HEK293 (cell line): ENCODE measurements at regions not wholly inside any gene's neighbourhood (a gene's known extent, or its start where the extent isn't known, plus 50 kb on each side); places are given as distances from the start of the nearest gene placed in this dataset.
"Not testable (repeated sequence)": the region's sequence is repeated elsewhere in the genome, so short reads cannot be mapped to it uniquely, and the experiment has no call there.

Experiments used
- CTCF ChIA-PET: fragments of 350-600 bp; formaldehyde crosslinking; extraction: SDS; loops from one replicate; lab custom pipeline; 2021; ENCODE audit warnings: antibody characterized with exemption; lab: Yijun Ruan, JAX
- POLR2A ChIA-PET: fragments of 300-600 bp; formaldehyde crosslinking; extraction: SDS; loops from one replicate; lab custom pipeline; 2020; ENCODE audit warnings: antibody characterized with exemption, inconsistent platforms; lab: Yijun Ruan, JAX
- H3K27ac ChIP-seq: fragments of 200-500 bp; sonication (Bioruptor generic); 2 replicates; pipeline ENCODE4 v1.5.1; 2014; ENCODE audit warnings: low read depth, low read length, control low read depth, inconsistent platforms; ENCODE audit errors: extremely low read depth
- H3K36me3 ChIP-seq, 2 experiments: fragments of 200-500 bp in 1 of 2; sonication (Bioruptor generic) in 1 of 2; 1 replicate in 1 of 2; 2 replicates in 1 of 2; pipeline ENCODE4 v1.5.1; 2014 to 2017; ENCODE audit warnings: inconsistent platforms in 2 of 2, low read length in 2 of 2; ENCODE audit not compliant: control insufficient read depth in 2 of 2, insufficient read depth in 1 of 2
- H3K4me1 ChIP-seq: fragments of 200-500 bp; sonication (Bioruptor generic); 2 replicates; pipeline ENCODE4 v1.5.1; 2014; ENCODE audit warnings: mild to moderate bottlenecking, low read length, inconsistent platforms; ENCODE audit not compliant: control insufficient read depth, insufficient read depth
- H3K4me3 ChIP-seq: 2 replicates; pipeline ENCODE4 v1.5.1; 2011; ENCODE audit warnings: low read depth, mild to moderate bottlenecking, control low read depth, low read length, moderate library complexity
- H3K9me3 ChIP-seq: fragments of 200-500 bp; sonication (Bioruptor generic); 2 replicates; pipeline ENCODE4 v1.5.1; 2014; ENCODE audit warnings: low read depth, low read length, inconsistent platforms; ENCODE audit not compliant: control insufficient read depth, insufficient read depth
- GLIS2 ChIP-seq: fragments of 450-650 bp; formaldehyde crosslinking; IDR thresholded peaks from 2 replicates; pipeline ENCODE4 v1.5.1; 2016; ENCODE audit warnings: missing biosample characterization, missing genetic modification characterization
- HOXD13 ChIP-seq: sonication (generic); formaldehyde crosslinking; IDR thresholded peaks from 2 replicates; pipeline ENCODE4 v1.8.0; 2022; ENCODE audit warnings: missing genetic modification reagents, borderline replicate concordance
- PRDM1 ChIP-seq: fragments of 450-650 bp; formaldehyde crosslinking; IDR thresholded peaks from 2 replicates; pipeline ENCODE4; 2016; ENCODE audit warnings: missing biosample characterization, missing genetic modification characterization
- ZNF114 ChIP-seq: fragments of 450-650 bp; formaldehyde crosslinking; IDR thresholded peaks from 2 replicates; pipeline ENCODE4 v1.5.0; 2017; ENCODE audit warnings: missing biosample characterization, missing genetic modification characterization
- ZNF18 ChIP-seq: fragments of 450-650 bp; formaldehyde crosslinking; IDR thresholded peaks from 2 replicates; pipeline ENCODE4 v1.5.1; 2016; ENCODE audit warnings: missing biosample characterization, missing genetic modification characterization
- ZNF2 ChIP-seq: fragments of 450-650 bp; formaldehyde crosslinking; IDR thresholded peaks from 2 replicates; pipeline ENCODE4 v1.5.1; 2016; ENCODE audit warnings: missing biosample characterization, missing genetic modification characterization
- ZNF239 ChIP-seq: fragments of 450-650 bp; formaldehyde crosslinking; IDR thresholded peaks from 2 replicates; pipeline ENCODE4 v1.5.1; 2016; ENCODE audit warnings: missing biosample characterization, missing genetic modification characterization
- ZNF274 ChIP-seq, 2 experiments: fragments of 200-500 bp in 1 of 2; fragments of 450-650 bp in 1 of 2; sonication (Bioruptor generic) in 1 of 2; formaldehyde crosslinking in 1 of 2; IDR thresholded peaks; 2 replicates each; pipeline versions ENCODE4 v1.5.1 to v1.6.1; 2014 to 2016; ENCODE audit warnings: borderline replicate concordance in 1 of 2, inconsistent platforms in 1 of 2, low read length in 1 of 2, missing biosample characterization in 1 of 2, missing genetic modification characterization in 1 of 2
- ZNF624 ChIP-seq: fragments of 450-650 bp; formaldehyde crosslinking; IDR thresholded peaks from 2 replicates; pipeline ENCODE4 v1.5.1; 2017; ENCODE audit warnings: missing biosample characterization, missing genetic modification characterization
- ZNF664 ChIP-seq: fragments of 450-650 bp; formaldehyde crosslinking; IDR thresholded peaks from 2 replicates; pipeline ENCODE4 v1.5.1; 2016; ENCODE audit warnings: missing biosample characterization, missing genetic modification characterization
- ZSCAN16 ChIP-seq: fragments of 450-650 bp; formaldehyde crosslinking; IDR thresholded peaks from 2 replicates; pipeline ENCODE4 v1.5.1; 2016; ENCODE audit warnings: missing biosample characterization, missing genetic modification characterization
- TF ChIP-seq, protein P1 (sequence below): fragments of 450-650 bp; formaldehyde crosslinking; IDR thresholded peaks from 2 replicates; pipeline ENCODE4 v1.5.1; 2017; ENCODE audit warnings: missing biosample characterization, missing genetic modification characterization
- TF ChIP-seq, protein P2 (sequence below): fragments of 450-650 bp; formaldehyde crosslinking; IDR thresholded peaks from 2 replicates; pipeline ENCODE4 v1.5.1; 2016; ENCODE audit warnings: missing biosample characterization, missing genetic modification characterization
- TF ChIP-seq, protein P3 (sequence below): fragments of 450-650 bp; formaldehyde crosslinking; IDR thresholded peaks from 2 replicates; pipeline ENCODE4 v1.5.0; 2017; ENCODE audit warnings: missing biosample characterization, missing genetic modification characterization, borderline replicate concordance

DNA sequence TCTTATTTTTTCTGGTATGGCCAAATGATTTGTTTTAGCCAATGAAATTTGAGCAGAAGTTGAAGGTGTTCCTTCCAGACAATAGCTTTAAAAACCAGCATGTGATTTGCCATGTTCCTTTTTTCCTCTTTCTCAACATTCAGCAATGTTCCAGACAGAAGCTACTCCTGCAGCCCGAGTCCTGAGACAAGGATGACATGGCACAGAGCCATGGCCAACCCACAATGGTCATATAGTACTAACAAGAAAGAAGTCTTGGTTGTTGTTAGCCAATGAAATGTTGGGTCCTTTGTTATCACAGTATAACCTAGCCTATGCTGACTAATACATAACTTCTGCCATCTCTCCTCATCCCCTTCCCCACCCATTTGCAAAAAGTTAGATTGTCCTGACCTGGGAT is 211.1 kb upstream of the STT3B start:
- H3K9me3 ChIP-seq: no peaks in the 10 kb centered on the region
- ChIA-PET POLR2A (no interaction called here), CTCF (no interaction called here)

GRCh38 chr3:31322460-31322859 is 210.3 kb upstream of the STT3B start:
- Histone ChIP-seq H3K36me3 (no peaks in the 10 kb centered on the region), H3K4me3 (no peak overlapping the region), H3K4me1 (no peaks in the 10 kb centered on the region), H3K9me3 (no peaks in the 10 kb centered on the region), H3K27ac (no peak overlapping the region)
- CTCF ChIA-PET: no interaction called here
- POLR2A ChIA-PET: no interaction called here
- no peak for TF ChIP-seq ZNF239 (tag by site-specific recombination)
- TF ChIP-seq, protein P1, sequence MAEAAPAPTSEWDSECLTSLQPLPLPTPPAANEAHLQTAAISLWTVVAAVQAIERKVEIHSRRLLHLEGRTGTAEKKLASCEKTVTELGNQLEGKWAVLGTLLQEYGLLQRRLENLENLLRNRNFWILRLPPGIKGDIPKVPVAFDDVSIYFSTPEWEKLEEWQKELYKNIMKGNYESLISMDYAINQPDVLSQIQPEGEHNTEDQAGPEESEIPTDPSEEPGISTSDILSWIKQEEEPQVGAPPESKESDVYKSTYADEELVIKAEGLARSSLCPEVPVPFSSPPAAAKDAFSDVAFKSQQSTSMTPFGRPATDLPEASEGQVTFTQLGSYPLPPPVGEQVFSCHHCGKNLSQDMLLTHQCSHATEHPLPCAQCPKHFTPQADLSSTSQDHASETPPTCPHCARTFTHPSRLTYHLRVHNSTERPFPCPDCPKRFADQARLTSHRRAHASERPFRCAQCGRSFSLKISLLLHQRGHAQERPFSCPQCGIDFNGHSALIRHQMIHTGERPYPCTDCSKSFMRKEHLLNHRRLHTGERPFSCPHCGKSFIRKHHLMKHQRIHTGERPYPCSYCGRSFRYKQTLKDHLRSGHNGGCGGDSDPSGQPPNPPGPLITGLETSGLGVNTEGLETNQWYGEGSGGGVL: no peak
- no peak for TF ChIP-seq PRDM1
- no peak for TF ChIP-seq ZNF664 (tag by site-specific recombination)
- no peak for TF ChIP-seq HOXD13 (CRISPR knock-in tag)
- TF ChIP-seq, protein P2, sequence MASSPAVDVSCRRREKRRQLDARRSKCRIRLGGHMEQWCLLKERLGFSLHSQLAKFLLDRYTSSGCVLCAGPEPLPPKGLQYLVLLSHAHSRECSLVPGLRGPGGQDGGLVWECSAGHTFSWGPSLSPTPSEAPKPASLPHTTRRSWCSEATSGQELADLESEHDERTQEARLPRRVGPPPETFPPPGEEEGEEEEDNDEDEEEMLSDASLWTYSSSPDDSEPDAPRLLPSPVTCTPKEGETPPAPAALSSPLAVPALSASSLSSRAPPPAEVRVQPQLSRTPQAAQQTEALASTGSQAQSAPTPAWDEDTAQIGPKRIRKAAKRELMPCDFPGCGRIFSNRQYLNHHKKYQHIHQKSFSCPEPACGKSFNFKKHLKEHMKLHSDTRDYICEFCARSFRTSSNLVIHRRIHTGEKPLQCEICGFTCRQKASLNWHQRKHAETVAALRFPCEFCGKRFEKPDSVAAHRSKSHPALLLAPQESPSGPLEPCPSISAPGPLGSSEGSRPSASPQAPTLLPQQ (tag by site-specific recombination): no peak
- no peak for TF ChIP-seq ZNF624 (tag by site-specific recombination)
- no peak for TF ChIP-seq ZNF18 (tag by site-specific recombination)
- TF ChIP-seq GLIS2 (tag by site-specific recombination): no peak

More for the DNA sequence above, 211.1 kb upstream of the STT3B start:
- no peaks in the 10 kb centered on the region for H3K4me1 ChIP-seq
- TF ChIP-seq ZNF274 (IDR thresholded peaks at IDR 0.05; ENCODE audit: low read length) (no peak), ZNF274 (tag by site-specific recombination; IDR thresholded peaks at IDR 0.05; ENCODE audit: borderline replicate concordance) (no peak), ZNF2 (tag by site-specific recombination) (no peak), ZSCAN16 (no peak), ZNF239 (tag by site-specific recombination) (no peak), ZNF114 (tag by site-specific recombination) (no peak)
- TF ChIP-seq, protein P3, sequence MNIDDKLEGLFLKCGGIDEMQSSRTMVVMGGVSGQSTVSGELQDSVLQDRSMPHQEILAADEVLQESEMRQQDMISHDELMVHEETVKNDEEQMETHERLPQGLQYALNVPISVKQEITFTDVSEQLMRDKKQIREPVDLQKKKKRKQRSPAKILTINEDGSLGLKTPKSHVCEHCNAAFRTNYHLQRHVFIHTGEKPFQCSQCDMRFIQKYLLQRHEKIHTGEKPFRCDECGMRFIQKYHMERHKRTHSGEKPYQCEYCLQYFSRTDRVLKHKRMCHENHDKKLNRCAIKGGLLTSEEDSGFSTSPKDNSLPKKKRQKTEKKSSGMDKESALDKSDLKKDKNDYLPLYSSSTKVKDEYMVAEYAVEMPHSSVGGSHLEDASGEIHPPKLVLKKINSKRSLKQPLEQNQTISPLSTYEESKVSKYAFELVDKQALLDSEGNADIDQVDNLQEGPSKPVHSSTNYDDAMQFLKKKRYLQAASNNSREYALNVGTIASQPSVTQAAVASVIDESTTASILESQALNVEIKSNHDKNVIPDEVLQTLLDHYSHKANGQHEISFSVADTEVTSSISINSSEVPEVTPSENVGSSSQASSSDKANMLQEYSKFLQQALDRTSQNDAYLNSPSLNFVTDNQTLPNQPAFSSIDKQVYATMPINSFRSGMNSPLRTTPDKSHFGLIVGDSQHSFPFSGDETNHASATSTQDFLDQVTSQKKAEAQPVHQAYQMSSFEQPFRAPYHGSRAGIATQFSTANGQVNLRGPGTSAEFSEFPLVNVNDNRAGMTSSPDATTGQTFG (tag by site-specific recombination): no peak
- no peaks in the 10 kb centered on the region for H3K36me3 ChIP-seq
- no peak overlapping the region for H3K4me3 ChIP-seq
- H3K27ac ChIP-seq: no peak overlapping the region

DNA sequence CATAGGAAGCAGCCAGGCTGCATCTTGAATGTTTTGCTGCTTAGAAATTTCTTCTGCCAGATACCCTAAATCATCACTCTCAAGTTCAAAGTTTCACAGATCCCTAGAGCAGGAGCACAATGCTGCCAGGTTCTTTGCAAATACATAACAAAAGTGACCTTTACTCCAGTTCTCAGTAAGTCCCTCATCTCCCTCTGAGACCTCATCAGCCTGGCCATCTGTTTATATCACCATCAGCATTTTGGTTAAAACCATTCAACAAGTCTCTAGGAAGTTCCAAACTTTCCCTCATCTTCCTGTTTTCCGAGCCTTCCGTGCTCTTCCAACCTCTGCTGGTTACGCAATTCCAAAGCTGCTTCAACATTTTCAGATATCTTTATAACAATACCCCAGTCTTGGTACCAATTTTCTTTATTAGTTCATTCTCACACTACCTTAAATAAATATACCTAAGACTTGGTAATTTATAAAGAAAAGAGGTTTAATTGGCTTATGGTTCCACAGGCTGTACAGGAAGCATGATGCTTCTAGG is 204.8 kb upstream of the STT3B start:
- H3K27ac ChIP-seq, H3K4me1 ChIP-seq, CTCF ChIA-PET, H3K9me3 ChIP-seq, H3K36me3 ChIP-seq, POLR2A ChIA-PET, H3K4me3 ChIP-seq: not testable (repeated sequence)
